ENCODE measurements at regions not wholly inside any gene's neighbourhood (a gene's known extent, or its start where the extent isn't known, plus 50 kb on each side); places are given as distances from the start of the nearest gene placed in this dataset.

DNA sequence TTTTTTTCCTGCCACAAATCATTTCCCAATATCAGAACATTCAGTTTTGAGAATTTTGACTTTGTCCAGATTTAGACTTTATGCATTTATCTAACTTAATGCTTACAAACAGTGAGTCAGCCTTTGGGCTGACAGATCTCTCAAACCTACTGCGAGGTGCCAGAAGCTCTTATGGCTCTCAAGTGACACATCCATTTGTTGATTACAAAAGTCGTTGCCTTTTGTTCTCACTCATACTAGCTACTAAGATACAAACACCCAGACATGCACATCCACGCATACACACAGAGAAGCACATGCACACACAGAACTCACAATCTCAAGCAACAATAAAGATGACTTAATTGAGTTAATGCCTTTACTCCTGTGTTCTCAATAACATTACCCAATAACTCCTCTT is 1147.5 kb downstream of the DIAPH3 start:
- TF ChIP-seq BACH2 (CRISPR knock-in tag; IDR thresholded peaks at IDR 0.05; ENCODE audit: borderline replicate concordance) (no peak), RARB (CRISPR knock-in tag; IDR thresholded peaks at IDR 0.05) (no peak), ZC3H10 (CRISPR knock-in tag; IDR thresholded peaks at IDR 0.05) (no peak), ARNTL (CRISPR knock-in tag; IDR thresholded peaks at IDR 0.05; ENCODE audit: borderline replicate concordance, low read depth) (no peak), OSR1 (CRISPR knock-in tag; IDR thresholded peaks at IDR 0.05) (no peak), PPARA (CRISPR knock-in tag; IDR thresholded peaks at IDR 0.05; ENCODE audit: borderline replicate concordance) (no peak), SNAI2 (CRISPR knock-in tag; IDR thresholded peaks at IDR 0.05) (no peak), ZFP30 (CRISPR knock-in tag; IDR thresholded peaks at IDR 0.05) (no peak), GLIS3 (CRISPR knock-in tag; IDR thresholded peaks at IDR 0.05) (no peak), ZNF565 (CRISPR knock-in tag; conservative IDR thresholded peaks at IDR 0.05; ENCODE audit: low read depth) (no peak), ZNF70 (CRISPR knock-in tag; IDR thresholded peaks at IDR 0.05) (no peak)
- TF ChIP-seq, protein P1, sequence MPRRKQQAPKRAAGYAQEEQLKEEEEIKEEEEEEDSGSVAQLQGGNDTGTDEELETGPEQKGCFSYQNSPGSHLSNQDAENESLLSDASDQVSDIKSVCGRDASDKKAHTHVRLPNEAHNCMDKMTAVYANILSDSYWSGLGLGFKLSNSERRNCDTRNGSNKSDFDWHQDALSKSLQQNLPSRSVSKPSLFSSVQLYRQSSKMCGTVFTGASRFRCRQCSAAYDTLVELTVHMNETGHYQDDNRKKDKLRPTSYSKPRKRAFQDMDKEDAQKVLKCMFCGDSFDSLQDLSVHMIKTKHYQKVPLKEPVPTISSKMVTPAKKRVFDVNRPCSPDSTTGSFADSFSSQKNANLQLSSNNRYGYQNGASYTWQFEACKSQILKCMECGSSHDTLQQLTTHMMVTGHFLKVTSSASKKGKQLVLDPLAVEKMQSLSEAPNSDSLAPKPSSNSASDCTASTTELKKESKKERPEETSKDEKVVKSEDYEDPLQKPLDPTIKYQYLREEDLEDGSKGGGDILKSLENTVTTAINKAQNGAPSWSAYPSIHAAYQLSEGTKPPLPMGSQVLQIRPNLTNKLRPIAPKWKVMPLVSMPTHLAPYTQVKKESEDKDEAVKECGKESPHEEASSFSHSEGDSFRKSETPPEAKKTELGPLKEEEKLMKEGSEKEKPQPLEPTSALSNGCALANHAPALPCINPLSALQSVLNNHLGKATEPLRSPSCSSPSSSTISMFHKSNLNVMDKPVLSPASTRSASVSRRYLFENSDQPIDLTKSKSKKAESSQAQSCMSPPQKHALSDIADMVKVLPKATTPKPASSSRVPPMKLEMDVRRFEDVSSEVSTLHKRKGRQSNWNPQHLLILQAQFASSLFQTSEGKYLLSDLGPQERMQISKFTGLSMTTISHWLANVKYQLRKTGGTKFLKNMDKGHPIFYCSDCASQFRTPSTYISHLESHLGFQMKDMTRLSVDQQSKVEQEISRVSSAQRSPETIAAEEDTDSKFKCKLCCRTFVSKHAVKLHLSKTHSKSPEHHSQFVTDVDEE (CRISPR knock-in tag; IDR thresholded peaks at IDR 0.05): no peak
- TF ChIP-seq, protein P2, sequence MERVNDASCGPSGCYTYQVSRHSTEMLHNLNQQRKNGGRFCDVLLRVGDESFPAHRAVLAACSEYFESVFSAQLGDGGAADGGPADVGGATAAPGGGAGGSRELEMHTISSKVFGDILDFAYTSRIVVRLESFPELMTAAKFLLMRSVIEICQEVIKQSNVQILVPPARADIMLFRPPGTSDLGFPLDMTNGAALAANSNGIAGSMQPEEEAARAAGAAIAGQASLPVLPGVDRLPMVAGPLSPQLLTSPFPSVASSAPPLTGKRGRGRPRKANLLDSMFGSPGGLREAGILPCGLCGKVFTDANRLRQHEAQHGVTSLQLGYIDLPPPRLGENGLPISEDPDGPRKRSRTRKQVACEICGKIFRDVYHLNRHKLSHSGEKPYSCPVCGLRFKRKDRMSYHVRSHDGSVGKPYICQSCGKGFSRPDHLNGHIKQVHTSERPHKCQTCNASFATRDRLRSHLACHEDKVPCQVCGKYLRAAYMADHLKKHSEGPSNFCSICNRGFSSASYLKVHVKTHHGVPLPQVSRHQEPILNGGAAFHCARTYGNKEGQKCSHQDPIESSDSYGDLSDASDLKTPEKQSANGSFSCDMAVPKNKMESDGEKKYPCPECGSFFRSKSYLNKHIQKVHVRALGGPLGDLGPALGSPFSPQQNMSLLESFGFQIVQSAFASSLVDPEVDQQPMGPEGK (CRISPR knock-in tag; IDR thresholded peaks at IDR 0.05; ENCODE audit: borderline replicate concordance): no peak

Measured in SK-N-SH treated with all-trans-retinoic acid at 6 μM for 48 hours (cell line).